Neural crest cell (in vitro differentiated cells): ENCODE measurements at regions not wholly inside any gene's neighbourhood (a gene's known extent, or its start where the extent isn't known, plus 50 kb on each side); places are given as distances from the start of the nearest gene placed in this dataset.
"Not testable (repeated sequence)": the region's sequence is repeated elsewhere in the genome, so short reads cannot be mapped to it uniquely, and the experiment has no call there.

Experiments used
- DNase-seq: peaks from one replicate; pipeline ENCODE4 v3.0.0; 2021; ENCODE audit warnings: low read depth, mixed read lengths, low spot score
- H3K27ac Mint-ChIP-seq: one replicate; pipeline ENCODE4 v1.8.0; 2021; ENCODE audit warnings: mild to moderate bottlenecking, mixed read lengths; ENCODE audit not compliant: unreplicated experiment
- H3K27me3 Mint-ChIP-seq: 2 replicates; pipeline ENCODE4 v1.8.0; 2021; ENCODE audit warnings: low read depth, mild to moderate bottlenecking, mixed read lengths
- H3K36me3 Mint-ChIP-seq: 2 replicates; pipeline ENCODE4 v1.8.0; 2021; ENCODE audit warnings: low read depth, mild to moderate bottlenecking, mixed read lengths
- H3K4me1 Mint-ChIP-seq: 2 replicates; pipeline ENCODE4 v1.8.0; 2021; ENCODE audit warnings: mixed read lengths
- H3K4me3 Mint-ChIP-seq: one replicate; pipeline ENCODE4 v1.8.0; 2021; ENCODE audit warnings: mild to moderate bottlenecking, mixed read lengths
- H3K9me3 Mint-ChIP-seq: 2 replicates; pipeline ENCODE4 v1.8.0; 2021; ENCODE audit warnings: mixed read lengths
- TF ChIP-seq, protein P1 (sequence below): fragments of 200-600 bp; sonication (generic); conservative IDR thresholded peaks from 2 replicates; pipeline ENCODE4 v1.5.0; 2021; ENCODE audit warnings: antibody characterized with exemption, mild to moderate bottlenecking

GRCh38 chr18:22591222-22591621 lies 173.5 kb upstream of the CTAGE1 start:
- DNase-seq = no peak
- Mint-ChIP-seq H3K4me3 (no peak overlapping the region), H3K27ac (no peak overlapping the region), H3K36me3 (no peaks in the 10 kb centered on the region), H3K4me1 (no peaks in the 10 kb centered on the region), H3K9me3 (peaks cover 7% of the 10 kb centered on the region), H3K27me3 (peaks cover 10% of the 10 kb centered on the region)
- TF ChIP-seq, protein P1, sequence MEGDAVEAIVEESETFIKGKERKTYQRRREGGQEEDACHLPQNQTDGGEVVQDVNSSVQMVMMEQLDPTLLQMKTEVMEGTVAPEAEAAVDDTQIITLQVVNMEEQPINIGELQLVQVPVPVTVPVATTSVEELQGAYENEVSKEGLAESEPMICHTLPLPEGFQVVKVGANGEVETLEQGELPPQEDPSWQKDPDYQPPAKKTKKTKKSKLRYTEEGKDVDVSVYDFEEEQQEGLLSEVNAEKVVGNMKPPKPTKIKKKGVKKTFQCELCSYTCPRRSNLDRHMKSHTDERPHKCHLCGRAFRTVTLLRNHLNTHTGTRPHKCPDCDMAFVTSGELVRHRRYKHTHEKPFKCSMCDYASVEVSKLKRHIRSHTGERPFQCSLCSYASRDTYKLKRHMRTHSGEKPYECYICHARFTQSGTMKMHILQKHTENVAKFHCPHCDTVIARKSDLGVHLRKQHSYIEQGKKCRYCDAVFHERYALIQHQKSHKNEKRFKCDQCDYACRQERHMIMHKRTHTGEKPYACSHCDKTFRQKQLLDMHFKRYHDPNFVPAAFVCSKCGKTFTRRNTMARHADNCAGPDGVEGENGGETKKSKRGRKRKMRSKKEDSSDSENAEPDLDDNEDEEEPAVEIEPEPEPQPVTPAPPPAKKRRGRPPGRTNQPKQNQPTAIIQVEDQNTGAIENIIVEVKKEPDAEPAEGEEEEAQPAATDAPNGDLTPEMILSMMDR = no peak

GRCh38 chr18:22594155-22594690 lies 176.5 kb upstream of the CTAGE1 start:
- Mint-ChIP-seq H3K36me3 (no peaks in the 10 kb centered on the region), H3K9me3 (peaks cover 3% of the 10 kb centered on the region), H3K4me3 (no peak overlapping the region), H3K27ac (no peak overlapping the region), H3K4me1 (no peaks in the 10 kb centered on the region), H3K27me3 (peaks cover 7% of the 10 kb centered on the region)
- TF ChIP-seq, protein P1 = no peak
- no peak for DNase-seq

DNA sequence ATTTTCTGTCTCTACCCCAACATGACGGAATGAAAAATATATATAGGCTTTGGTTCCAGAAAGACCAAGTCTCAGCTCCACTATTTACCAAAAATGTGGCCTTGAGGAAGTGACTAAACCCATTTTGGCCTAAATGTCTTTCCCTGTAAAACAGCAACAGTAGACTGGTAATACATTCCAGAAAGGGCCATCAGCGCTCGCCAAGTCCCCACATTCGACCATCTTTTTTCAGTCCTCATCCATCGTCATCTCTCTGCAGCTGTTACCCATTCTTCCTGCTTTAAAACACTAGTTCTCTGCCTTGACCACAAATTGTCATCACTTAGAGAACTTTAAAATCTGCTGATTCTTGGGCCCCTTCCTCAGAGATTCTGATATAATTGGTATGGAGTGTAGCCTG lies 183.8 kb upstream of the CTAGE1 start:
- Mint-ChIP-seq H3K4me1 (peaks cover 7% of the 10 kb centered on the region), H3K9me3 (no peaks in the 10 kb centered on the region), H3K27me3 (no peaks in the 10 kb centered on the region), H3K4me3 (no peak overlapping the region), H3K27ac (no peak overlapping the region), H3K36me3 (peaks cover 4% of the 10 kb centered on the region)
- TF ChIP-seq, protein P1 = no peak
- no peak for DNase-seq

DNA sequence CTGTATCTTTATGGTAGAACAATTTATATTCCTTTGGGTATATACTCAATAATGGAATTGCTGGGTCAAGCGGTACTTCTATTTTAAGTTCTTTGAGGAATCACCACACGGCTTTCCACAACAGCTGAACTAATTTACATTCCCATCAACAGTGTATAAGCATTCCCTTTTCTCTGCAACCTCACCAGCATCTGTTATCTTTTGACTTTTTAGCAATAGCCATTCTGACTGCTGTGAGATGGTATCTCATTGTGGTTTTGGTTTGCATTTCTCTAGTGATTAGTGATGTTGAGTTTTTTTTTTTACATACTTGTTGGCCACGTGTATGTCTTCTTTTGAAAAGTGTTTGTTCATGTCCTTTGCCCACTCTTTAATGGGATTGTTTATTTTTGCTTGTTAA lies 184.7 kb upstream of the CTAGE1 start:
- not testable (repeated sequence) for H3K27me3 Mint-ChIP-seq, H3K4me3 Mint-ChIP-seq, DNase-seq, H3K36me3 Mint-ChIP-seq, H3K27ac Mint-ChIP-seq, H3K4me1 Mint-ChIP-seq, H3K9me3 Mint-ChIP-seq

GRCh38 chr18:22603902-22604301 lies 186.2 kb upstream of the CTAGE1 start:
- Mint-ChIP-seq H3K4me1 (peaks cover 7% of the 10 kb centered on the region), H3K27ac (no peak overlapping the region), H3K4me3 (no peak overlapping the region), H3K9me3 (no peaks in the 10 kb centered on the region), H3K27me3 (no peaks in the 10 kb centered on the region), H3K36me3 (peaks cover 4% of the 10 kb centered on the region)
- TF ChIP-seq, protein P1 = no peak
- no peak for DNase-seq

DNA sequence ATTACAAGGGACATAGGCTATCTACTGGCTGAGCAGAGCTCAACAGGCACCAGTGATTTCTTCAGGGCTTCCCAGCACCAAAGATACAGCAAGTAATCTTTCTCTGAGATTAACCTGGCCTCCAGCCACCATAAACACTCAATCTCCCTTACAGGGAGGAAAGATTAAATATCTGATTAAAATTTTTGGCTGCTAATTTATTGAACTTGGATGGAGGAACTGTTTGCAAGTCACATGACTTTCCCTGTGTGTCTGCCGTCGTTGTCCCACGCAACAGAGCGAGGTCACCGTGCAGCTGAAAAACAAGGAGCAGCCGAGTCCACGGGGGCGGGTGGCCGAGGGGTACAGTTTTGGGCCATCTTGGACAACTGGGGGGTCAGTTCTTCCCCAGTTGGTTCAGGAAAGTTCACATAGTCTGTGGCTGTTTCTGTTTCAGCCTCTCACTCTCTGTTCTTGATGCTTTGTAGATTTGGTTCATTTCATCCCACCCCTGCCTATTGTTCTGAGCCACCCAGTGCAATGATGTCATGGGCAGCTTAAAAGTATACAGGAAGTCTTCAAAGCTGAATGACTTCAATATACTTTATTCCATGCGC lies 186.8 kb upstream of the CTAGE1 start:
- no peak for DNase-seq
- TF ChIP-seq, protein P1 = no peak
- H3K27ac Mint-ChIP-seq = peak overlapping the region; percentile 69
- H3K9me3 Mint-ChIP-seq = no peaks in the 10 kb centered on the region
- H3K27me3 Mint-ChIP-seq = no peaks in the 10 kb centered on the region
- peaks cover 7% of the 10 kb centered on the region for H3K4me1 Mint-ChIP-seq
- H3K4me3 Mint-ChIP-seq = no peak overlapping the region
- peaks cover 4% of the 10 kb centered on the region for H3K36me3 Mint-ChIP-seq
